GM18861 (cell line): ENCODE measurements at regions not wholly inside any gene's neighbourhood (a gene's known extent, or its start where the extent isn't known, plus 50 kb on each side); places are given as distances from the start of the nearest gene placed in this dataset.
"Not testable (repeated sequence)": the region's sequence is repeated elsewhere in the genome, so short reads cannot be mapped to it uniquely, and the experiment has no call there.

Experiments
- ATAC-seq: cut with Tn5 transposase; IDR thresholded peaks from one replicate; pipeline ENCODE4 v1.9.1; 2021; ENCODE audit not compliant: unreplicated experiment

GRCh38 chr3:135629701-135630408 lies 335.7 kb upstream of the PPP2R3A start:
- no peak for ATAC-seq

GRCh38 chr3:135632556-135633065 lies 332.9 kb upstream of the PPP2R3A start:
- no peak for ATAC-seq

DNA sequence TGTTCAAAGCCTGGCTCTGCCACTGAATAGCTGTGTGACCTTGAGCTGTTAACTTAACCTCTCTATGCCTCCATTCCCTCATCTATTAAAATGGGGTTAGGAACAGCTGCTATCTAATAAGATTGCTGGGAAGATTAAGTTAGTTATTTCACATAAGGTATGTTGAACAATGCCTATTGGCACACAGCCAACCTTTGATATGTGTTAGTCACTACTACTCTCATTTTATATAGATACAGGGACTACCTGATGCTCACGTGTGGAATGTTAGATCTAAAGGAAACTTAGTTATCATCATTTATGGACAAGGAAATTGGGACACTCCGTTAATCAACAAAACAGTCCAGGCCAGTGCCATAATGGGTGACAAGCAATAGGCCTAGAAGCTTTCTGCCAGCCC lies 332.4 kb upstream of the PPP2R3A start:
- no peak for ATAC-seq

DNA sequence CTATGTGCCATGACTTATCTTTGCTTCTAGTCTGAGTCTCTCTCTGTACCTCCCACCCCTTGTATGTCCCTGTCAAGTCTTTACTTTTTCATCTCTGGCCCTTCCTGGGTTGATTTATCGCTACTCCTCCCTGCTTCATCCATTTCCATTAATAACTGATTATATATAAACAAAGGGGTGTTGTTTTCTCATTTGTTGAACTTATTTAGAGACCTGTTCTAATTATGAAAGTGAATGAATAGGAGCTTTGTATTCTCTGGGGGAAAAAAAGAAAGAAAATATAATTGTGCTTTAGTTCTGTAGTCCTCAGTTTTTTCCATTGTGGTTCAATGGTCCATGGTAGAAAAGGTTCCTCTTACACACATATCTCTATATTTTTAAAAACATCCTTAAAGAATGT lies 328.9 kb upstream of the PPP2R3A start:
- ATAC-seq, result no peak

DNA sequence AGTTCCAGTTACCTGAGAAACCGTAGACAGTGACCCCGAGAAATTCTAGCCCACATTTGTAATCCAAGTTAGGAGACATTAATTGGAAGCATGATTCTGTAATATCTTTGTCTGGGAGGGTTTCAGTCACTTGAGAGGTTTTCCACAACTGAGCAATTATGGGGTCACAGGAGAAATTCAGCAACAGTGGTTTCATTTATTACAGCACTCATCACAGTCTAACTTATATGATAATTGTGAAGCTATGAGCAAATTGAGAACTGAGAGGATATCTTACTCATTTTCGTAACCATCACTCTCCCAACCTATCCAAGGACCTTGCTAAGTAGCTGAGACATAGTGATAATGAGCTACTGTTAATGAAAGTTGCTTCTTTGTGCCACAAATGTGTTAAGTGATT lies 328.5 kb upstream of the PPP2R3A start:
- no peak for ATAC-seq

GRCh38 chr3:135641761-135642160 lies 323.8 kb upstream of the PPP2R3A start:
- no peak for ATAC-seq

DNA sequence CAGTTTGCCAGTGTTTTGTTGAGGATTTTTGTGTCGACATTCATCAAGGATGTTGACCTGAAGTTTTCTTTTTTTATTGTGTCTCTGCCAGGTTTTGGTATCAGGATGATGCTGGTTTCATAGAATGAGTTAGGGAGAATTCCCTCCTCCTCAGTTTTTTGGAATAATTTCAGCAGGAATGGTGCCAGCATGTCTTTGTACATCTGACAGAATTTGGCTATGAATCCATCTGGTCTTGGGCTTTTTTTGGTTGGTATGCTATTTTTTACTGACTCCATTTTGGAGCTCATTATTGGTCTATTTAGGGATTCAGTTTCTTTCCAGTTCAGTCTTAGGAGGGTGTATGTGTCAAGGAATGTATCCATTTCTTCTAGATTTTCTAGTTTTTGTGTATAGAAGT lies 320.0 kb upstream of the PPP2R3A start:
- no peak for ATAC-seq

- ATAC-seq, result no peak
Measured at GRCh38 chr3:135646873-135647272, 318.7 kb upstream of the PPP2R3A start.

DNA sequence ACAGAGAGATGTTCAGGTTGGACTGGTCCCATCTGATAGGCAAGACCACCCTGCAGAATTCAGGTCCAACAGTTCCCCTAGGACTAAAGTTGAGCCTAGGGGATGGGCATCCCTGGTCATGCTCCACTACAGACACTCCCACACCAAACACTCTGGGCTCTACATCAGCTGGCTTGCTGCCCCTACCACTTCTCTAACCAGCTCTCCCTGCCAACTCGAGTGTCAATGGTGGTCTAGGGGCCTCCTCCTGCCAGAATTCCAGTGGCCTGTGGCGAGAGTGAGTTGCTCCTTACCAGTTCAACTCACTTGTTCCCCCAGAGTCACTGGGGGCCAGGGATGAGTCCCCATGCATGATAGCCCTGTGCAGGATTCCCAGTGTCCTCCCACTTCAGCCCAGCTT lies 316.2 kb upstream of the PPP2R3A start:
- no peak for ATAC-seq

DNA sequence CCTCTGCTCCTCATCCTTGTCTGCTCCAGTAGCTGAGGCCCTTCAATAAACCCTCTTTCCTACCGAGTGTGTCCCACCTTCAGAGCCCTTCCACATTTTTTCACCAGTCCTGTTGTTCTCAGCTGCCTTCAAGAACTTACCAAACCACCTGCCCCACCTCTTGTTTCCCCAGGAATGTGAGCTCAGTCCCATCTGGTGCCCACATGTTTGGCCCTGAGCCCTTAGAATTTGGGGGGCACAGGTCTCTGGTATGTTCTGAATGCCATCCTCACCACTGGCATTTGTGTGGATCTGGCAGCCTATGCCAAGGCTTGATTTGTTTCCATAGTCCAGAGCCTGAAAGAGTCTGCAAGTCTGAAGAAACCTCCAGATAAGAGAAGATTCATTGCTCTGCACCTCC lies 315.2 kb upstream of the PPP2R3A start:
- no peak for ATAC-seq

DNA sequence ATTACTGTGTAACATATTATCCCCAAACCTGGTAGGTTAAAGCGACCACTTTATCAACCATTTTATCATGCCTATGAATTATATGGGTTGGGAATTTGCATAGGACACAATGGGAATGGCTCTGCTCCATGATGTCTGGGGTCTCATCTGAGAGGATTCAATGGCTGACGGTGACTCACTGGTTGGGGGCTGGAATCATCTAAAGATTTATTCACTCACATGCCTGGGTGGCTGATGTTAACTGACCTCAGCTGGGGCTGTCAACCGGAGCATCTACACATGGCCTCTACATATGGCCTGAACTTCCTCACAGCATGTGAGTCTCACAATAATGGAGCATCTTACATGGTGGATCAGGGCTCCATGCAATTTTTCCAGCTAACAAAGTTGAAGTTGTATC lies 313.1 kb upstream of the PPP2R3A start:
- ATAC-seq, result no peak

DNA sequence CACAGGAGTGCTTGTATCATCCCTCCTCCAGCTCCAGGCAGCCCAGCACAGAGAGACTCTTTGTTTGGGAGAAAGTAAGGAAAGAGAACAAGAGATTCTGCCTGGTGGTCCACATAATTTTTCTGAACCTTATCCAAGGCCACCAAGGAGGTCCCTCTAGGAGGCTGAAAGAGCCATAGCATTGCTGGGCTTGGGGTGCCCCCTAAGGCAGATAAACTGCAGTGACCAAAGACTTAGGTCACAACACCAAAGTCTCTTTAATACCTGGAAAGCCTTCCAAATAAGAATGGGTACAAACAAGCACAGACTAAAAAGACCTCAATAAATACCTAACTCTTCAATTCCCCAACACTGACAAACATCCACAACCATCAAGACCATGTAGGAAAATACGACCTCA lies 310.2 kb upstream of the PPP2R3A start:
- ATAC-seq, result no peak

- not testable (repeated sequence) for ATAC-seq
Measured at GRCh38 chr3:135658451-135658850, 307.1 kb upstream of the PPP2R3A start.

- ATAC-seq, result no peak
Measured at GRCh38 chr3:135667061-135667460, 298.5 kb upstream of the PPP2R3A start.

- ATAC-seq, result no peak
Measured at GRCh38 chr3:135674508-135674907, 291.0 kb upstream of the PPP2R3A start.

DNA sequence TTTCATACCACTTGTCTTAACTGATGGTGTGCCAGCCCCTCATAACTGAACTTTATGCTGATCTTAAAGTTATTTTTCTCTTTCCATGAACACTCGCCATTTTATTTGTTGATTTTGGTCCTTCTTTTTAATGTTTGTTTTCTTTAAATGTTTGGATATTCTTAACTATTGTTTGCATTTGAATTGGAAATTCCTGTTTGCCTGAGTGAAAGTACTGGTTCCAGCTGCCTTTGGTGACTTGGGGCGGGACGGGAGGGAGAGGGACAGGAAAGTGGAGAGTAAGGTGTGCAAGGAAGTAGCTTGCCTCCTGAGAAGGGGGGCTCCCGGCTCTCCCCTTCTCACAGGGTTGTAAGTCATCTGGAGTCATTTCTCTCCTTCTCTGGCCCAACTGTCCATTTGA lies 287.1 kb upstream of the PPP2R3A start:
- no peak for ATAC-seq

- no peak for ATAC-seq
Measured at GRCh38 chr3:135688003-135688402, 277.5 kb upstream of the PPP2R3A start.

DNA sequence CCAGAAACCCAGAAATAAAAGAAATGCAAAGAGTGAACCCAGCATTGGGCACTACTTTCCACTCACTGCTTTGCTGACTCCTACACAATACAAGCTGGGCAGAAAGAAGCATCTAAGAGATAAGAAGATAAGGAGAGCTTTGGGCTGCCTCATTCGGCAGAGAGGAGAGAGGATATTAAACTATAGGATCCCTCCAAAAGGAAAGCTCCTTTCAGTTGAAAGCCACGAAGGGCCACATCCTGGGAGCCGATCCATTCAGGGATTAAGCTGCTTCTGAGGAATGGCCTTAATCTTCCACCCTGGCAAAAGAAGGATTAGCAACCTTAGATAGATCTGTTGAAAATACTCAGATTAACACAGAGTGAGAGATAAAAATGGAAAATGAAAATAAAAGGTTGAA lies 274.9 kb upstream of the PPP2R3A start:
- ATAC-seq, result no peak

DNA sequence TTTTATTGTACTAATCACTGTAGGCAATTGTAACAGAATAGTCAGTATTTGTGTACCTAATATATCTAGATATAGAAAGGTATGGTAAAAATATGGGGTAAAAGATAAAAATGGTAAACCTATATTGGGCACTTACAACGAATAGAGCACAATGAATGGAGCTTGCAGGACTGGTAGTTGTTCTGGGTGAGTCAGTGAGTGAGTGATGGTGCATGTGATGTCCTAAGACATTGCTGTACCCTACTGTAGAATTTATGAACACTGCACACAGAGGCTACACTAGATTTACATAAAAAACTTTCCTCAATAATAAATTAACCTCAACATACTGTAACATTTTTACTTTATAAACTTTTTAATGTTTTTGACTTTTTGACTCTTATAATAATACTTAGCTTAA lies 274.3 kb upstream of the PPP2R3A start:
- no peak for ATAC-seq

DNA sequence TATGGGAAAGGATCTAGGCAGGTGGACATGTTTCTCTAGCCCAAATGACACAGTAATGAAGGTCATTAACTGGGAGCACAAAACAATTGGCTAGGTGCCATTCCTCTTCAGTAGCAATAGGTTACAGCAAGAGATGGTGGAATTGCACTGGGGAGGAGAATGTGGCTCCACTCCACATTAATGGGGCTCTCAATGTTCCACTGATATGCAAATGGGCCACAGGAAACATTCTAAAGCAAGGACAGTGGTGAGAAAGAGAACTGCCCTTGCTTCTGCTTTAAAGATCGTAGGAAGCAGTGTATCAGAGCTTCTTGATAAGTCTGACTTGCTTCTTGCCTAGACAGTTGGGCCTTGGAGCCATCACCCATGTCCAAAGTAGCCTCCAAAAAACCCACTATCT lies 271.4 kb upstream of the PPP2R3A start:
- ATAC-seq, result no peak

- ATAC-seq, result no peak
Measured at GRCh38 chr3:135699741-135700140, 265.8 kb upstream of the PPP2R3A start.

- ATAC-seq, result no peak
Measured at GRCh38 chr3:135706758-135707375, 258.7 kb upstream of the PPP2R3A start.

- no peak for ATAC-seq
Measured at GRCh38 chr3:135719449-135719848, 246.1 kb upstream of the PPP2R3A start.
